ENCODE measurements at regions not wholly inside any gene's neighbourhood (a gene's known extent, or its start where the extent isn't known, plus 50 kb on each side); places are given as distances from the start of the nearest gene placed in this dataset.
"Not testable (repeated sequence)": the region's sequence is repeated elsewhere in the genome, so short reads cannot be mapped to it uniquely, and the experiment has no call there.

DNA sequence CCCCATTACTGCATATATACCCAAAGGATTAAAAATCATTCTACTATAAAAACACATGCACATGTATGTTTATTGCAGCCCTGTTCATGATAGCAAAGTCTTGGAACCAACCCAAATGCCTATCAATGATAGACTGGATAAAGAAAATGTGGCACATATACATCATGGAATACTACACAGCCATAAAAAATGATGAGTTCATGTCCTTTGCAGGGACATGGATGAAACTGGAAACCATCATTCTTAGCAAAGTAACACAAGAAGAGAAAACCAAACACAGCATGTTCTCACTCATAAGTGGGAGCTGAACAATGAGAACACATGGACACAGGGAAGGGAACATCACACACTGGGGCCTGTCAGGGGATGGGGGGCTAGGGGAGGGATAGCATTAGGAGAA, 180.0 kb upstream of the TENT5A start:
- H3K4me1 Mint-ChIP-seq; H3K36me3 Mint-ChIP-seq (ENCODE audit: low read depth); H3K27me3 Mint-ChIP-seq; H3K4me3 Mint-ChIP-seq; H3K27ac Mint-ChIP-seq; H3K9me3 Mint-ChIP-seq; CTCF ChIA-PET; DNase-seq; POLR2A ChIA-PET: not testable (repeated sequence)

DNA sequence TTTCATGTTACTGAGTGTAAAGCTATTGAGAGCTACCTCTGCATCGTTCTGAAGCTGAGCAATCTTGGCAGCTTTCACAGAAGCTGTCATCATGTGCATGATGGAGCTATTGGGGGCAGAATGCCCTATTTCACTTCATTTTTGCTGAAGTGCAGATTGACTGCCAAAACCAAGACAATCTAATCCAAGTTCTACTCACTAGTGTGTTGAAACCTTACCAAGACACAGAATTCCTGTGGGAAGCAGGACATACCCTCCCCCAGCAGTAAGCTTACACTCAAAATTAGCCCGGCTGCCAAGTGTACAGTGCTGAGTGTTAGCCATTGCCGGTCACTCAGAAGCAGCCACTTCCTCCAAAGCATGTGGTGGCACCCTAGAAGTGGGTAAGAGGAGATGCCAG, 177.3 kb upstream of the TENT5A start:
- POLR2A ChIA-PET: no interaction called here
- Mint-ChIP-seq H3K4me1 (no peaks in the 10 kb centered on the region), H3K4me3 (no peak overlapping the region), H3K27ac (no peak overlapping the region), H3K9me3 (peaks cover 2% of the 10 kb centered on the region), H3K27me3 (no peaks in the 10 kb centered on the region), H3K36me3 (ENCODE audit: low read depth) (no peaks in the 10 kb centered on the region)
- CTCF ChIA-PET: no interaction called here
- DNase-seq: no peak

DNA sequence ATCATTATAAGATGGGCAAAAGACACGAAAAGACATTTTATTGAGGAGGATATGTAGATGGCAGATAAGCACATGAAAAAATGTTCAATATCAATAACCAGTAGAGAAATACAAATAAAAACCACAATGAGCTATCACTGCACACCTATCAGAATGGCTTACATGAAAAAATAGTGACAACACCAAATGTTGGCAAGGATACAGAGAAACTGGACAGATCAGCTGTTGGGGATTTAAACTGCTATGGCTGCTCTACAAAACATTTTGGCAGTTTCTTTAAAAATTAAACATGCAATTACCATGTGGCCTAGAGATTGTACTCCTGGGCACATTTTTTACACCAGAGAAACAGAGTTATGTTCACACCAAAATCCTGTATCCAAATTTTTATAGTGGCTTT, 172.7 kb upstream of the TENT5A start:
- H3K4me3 Mint-ChIP-seq: no peak overlapping the region
- ChIA-PET CTCF (no interaction called here), POLR2A (no interaction called here)
- H3K27me3 Mint-ChIP-seq: no peaks in the 10 kb centered on the region
- no peaks in the 10 kb centered on the region for H3K36me3 Mint-ChIP-seq (ENCODE audit: low read depth)
- no peaks in the 10 kb centered on the region for H3K9me3 Mint-ChIP-seq
- no peaks in the 10 kb centered on the region for H3K4me1 Mint-ChIP-seq
- no peak overlapping the region for H3K27ac Mint-ChIP-seq
- no peak for DNase-seq

DNA sequence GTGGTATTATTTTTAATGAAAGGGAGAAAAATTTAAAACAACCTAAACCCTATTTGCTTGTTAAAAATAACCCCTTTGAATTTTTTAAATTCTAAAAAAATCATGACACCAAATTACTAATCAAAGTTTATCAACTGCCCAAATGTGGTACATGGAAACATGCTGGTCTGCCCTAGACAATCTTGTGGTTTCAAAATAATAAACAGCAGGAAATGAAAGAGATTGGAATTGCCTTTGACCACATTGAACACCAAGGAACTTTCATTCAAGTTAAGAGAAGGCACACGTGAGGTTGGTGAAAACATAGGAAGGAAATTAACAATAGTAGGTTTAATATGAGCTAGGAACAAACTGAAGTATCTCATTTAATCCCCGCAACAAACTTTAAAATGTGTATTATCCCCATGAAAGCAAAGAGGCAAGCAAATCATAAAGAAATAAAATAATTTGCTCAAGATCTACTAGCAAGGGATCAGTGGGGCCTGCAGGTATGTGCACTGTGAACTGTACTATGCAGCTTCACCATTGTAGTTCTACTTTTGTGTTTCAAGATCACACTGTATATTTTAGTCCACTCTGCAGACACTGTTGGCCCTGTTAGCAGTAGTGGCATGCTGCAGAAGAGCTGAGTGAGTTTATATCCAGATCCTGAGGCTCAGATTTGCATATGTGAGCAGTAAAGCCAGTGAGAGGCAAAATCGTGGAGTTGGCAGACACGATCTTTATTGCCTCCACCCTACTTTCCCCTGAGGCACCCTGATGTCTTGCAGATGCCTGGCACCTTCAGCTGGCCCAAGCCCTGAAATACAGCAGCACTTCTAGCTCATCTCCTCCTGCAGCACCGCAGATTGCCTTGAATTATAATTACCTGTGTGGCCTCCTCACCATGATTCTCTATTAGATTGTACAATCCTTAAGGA, 157.8 kb upstream of the TENT5A start:
- Mint-ChIP-seq H3K9me3 (no peaks in the 10 kb centered on the region), H3K27me3 (no peaks in the 10 kb centered on the region), H3K27ac (no peak overlapping the region), H3K4me3 (no peak overlapping the region), H3K4me1 (no peaks in the 10 kb centered on the region), H3K36me3 (ENCODE audit: low read depth) (no peaks in the 10 kb centered on the region)
- CTCF ChIA-PET: no interaction called here
- no peak for DNase-seq
- POLR2A ChIA-PET: no interaction called here

DNA sequence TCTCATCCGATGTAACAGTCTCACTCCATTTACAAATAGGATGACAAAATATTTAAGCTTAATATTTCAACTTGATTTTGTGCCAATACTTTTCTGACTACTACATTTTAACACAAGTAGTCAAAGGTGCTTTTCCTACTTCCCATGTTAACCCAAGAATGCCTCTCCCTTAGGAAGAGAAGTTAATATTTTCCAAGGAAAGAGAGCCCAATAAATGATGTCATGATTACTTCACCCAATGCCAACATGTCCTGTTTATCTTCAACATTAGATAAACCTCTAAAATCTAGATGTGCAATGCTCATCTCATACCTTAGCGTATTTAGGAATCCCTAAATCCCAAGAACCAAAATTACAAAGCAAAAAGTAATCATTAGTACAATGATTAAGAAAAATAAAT, 156.7 kb upstream of the TENT5A start:
- Mint-ChIP-seq H3K27me3 (no peaks in the 10 kb centered on the region), H3K27ac (no peak overlapping the region), H3K4me1 (no peaks in the 10 kb centered on the region), H3K9me3 (no peaks in the 10 kb centered on the region), H3K4me3 (no peak overlapping the region), H3K36me3 (ENCODE audit: low read depth) (no peaks in the 10 kb centered on the region)
- no peak for DNase-seq
- CTCF ChIA-PET: no interaction called here
- POLR2A ChIA-PET: no interaction called here

DNA sequence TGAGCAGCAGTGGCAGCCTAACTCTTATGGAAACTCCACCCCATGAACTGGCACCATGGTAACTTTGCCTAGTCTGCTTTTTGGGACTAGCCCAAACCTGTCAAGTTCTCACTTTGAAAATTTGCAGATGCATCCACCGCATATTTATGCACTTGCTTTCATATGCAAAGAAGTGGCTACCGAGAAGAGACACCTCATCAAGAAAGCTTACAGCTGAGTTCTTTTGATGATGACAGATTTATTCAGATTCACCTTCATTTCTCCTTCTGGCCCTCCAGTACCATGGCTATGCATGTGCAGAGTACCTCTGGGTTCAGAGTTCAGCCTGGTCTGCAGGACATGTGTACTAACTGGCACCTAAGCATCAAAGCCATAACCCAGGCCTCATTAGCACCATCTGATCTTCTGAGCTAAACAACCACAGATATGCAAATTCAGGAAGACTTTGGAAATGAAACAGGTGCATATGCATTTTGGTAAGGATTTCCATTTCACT, 154.3 kb upstream of the TENT5A start:
- CTCF ChIA-PET: no interaction called here
- no peaks in the 10 kb centered on the region for H3K4me1 Mint-ChIP-seq

DNA sequence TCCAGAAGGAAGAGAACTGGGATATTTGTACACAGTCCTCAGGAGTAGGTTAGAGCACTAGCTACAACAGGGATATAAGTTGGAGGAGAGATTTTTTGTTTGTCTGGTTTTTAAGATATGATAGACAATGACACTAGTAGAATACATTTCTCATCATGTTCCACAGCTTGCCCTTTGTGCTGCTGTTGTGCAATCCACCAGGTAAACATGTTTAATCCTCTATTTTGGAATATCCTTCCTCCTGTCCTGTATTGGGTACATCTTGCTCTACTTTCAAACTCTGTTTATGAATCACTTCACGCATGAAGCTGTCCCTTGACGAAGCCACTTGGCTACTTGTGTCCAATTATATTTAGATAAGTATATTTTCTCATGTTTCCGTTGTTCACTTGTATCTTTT, 153.6 kb upstream of the TENT5A start:
- POLR2A ChIA-PET: no interaction called here
- Mint-ChIP-seq H3K4me1 (no peaks in the 10 kb centered on the region), H3K27ac (no peak overlapping the region), H3K27me3 (no peaks in the 10 kb centered on the region), H3K36me3 (ENCODE audit: low read depth) (no peaks in the 10 kb centered on the region), H3K9me3 (no peaks in the 10 kb centered on the region), H3K4me3 (no peak overlapping the region)
- no peak for DNase-seq
- CTCF ChIA-PET: no interaction called here

More for the DNA sequence above, 154.3 kb upstream of the TENT5A start:
- H3K9me3 Mint-ChIP-seq: no peaks in the 10 kb centered on the region
- no peaks in the 10 kb centered on the region for H3K27me3 Mint-ChIP-seq
- H3K36me3 Mint-ChIP-seq (ENCODE audit: low read depth): no peaks in the 10 kb centered on the region
- no peak for DNase-seq
- no peak overlapping the region for H3K4me3 Mint-ChIP-seq
- POLR2A ChIA-PET: no interaction called here
- H3K27ac Mint-ChIP-seq: no peak overlapping the region

DNA sequence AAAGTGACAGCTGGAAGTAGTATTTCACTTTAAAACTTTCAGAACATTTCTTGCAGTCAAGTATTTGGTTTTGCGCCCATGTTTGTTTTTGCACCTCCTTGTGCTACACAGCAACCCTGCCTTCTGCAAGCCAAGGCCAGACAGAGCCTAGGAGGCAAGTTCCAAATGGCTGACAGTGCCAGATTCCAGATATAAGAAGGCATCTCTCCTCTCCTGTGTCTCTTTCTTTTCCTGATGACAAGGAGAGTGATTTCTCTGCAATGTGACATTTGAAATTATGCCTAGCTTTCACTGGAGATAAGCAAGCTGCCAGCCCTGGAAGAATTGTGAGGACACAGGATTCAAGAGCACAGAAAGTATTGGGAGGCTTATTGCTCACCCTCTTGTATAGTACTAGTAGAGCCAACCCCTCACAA, 149.1 kb upstream of the TENT5A start:
- ChIA-PET POLR2A (no interaction called here), CTCF (no interaction called here)
- Mint-ChIP-seq H3K9me3 (no peaks in the 10 kb centered on the region), H3K4me1 (no peaks in the 10 kb centered on the region), H3K27me3 (no peaks in the 10 kb centered on the region), H3K36me3 (ENCODE audit: low read depth) (no peaks in the 10 kb centered on the region), H3K27ac (no peak overlapping the region), H3K4me3 (no peak overlapping the region)
- DNase-seq: no peak

DNA sequence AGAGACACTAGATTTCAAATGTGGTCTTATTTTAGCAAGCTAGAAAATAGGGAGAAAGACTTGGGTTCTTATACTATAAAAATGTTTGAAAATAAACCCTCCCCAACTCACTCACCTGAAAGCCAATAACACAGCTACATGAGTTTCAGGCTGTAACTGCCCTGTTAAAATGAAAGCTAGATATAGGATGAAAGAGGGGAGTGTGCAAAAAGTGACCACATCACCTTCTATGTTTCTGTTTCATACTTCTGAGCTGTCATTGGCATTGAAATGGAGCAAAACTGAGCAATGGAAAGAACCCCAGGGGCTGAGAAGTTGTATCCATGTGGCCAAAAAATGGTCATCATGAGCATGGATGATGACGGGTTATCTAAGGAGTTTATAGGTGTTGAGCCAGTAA, 148.1 kb upstream of the TENT5A start:
- Mint-ChIP-seq H3K4me1 (no peaks in the 10 kb centered on the region), H3K4me3 (no peak overlapping the region), H3K36me3 (ENCODE audit: low read depth) (no peaks in the 10 kb centered on the region), H3K9me3 (no peaks in the 10 kb centered on the region), H3K27me3 (no peaks in the 10 kb centered on the region), H3K27ac (no peak overlapping the region)
- ChIA-PET CTCF (no interaction called here), POLR2A (no interaction called here)
- no peak for DNase-seq

DNA sequence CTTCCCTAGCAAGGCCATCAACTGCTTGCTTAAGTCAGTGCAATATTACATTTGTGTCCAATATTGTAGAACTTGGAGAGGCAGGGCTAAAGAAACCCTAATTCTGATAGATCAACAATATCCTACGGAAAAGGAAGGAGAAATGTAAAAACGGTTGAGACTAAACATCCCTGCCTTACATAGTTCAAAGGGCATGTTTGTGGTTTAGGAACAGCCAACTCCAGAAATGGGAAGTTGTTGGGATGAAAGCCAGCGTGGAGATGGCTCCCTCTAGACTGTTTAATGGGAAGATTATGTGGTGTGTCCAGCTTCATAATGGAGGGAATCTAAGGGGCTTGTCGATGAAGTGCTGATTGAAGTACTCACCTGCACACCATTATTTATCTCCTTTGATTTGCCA, 145.3 kb upstream of the TENT5A start:
- H3K27ac Mint-ChIP-seq: no peak overlapping the region
- no peaks in the 10 kb centered on the region for H3K27me3 Mint-ChIP-seq
- CTCF ChIA-PET: no interaction called here
- H3K36me3 Mint-ChIP-seq (ENCODE audit: low read depth): no peaks in the 10 kb centered on the region
- POLR2A ChIA-PET: no interaction called here
- H3K4me3 Mint-ChIP-seq: no peak overlapping the region
- H3K4me1 Mint-ChIP-seq: no peaks in the 10 kb centered on the region
- DNase-seq: no peak
- no peaks in the 10 kb centered on the region for H3K9me3 Mint-ChIP-seq

DNA sequence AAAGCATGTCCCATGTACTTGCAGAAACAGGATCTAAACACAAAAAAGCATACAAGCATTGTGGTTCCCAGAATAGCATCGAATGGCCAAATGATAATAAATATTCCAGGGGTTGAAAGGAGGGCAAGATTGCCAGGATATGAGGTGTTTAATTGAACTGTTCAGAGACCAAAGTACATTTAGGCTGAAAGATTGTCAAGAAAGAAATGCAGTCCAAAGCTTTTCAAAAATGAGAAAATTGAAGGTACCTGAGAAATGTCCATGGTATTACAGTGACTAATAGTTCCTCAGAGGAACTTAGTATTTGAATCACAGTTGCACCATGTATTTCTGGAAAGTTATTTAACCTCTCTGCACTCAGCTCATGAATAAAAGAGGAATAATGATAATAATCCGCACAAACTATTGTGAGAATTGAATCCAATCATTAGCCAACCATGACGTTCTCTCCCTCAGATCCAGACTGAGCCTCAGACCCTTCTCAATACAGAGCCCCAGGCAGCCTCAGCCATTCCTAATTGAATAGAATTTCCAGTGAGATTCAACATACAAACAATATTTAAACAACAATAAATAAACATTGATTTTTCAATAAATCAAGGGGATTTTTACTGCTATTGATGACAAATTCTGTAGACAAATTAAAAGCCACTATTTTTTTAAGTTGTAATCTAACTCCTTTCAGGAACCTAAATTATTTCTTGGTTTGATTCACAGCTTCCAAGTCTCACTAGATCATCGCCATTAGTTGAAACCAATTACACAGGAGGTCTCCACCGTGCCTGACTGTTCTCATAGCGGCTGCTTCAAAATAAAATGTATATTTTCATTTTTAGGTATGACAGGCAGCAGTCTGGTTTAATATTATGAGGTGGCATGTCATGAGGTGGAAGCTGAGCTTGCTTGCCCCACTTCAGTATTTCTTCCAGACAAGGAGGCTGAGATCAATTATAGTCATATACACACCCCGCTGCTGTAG, 144.3 kb upstream of the TENT5A start:
- no peak for DNase-seq
- H3K27ac Mint-ChIP-seq: no peak overlapping the region
- POLR2A ChIA-PET: no interaction called here
- H3K4me1 Mint-ChIP-seq: no peaks in the 10 kb centered on the region
- no peaks in the 10 kb centered on the region for H3K9me3 Mint-ChIP-seq
- H3K36me3 Mint-ChIP-seq (ENCODE audit: low read depth): no peaks in the 10 kb centered on the region
- no peaks in the 10 kb centered on the region for H3K27me3 Mint-ChIP-seq
- no peak overlapping the region for H3K4me3 Mint-ChIP-seq
- CTCF ChIA-PET: no interaction called here

DNA sequence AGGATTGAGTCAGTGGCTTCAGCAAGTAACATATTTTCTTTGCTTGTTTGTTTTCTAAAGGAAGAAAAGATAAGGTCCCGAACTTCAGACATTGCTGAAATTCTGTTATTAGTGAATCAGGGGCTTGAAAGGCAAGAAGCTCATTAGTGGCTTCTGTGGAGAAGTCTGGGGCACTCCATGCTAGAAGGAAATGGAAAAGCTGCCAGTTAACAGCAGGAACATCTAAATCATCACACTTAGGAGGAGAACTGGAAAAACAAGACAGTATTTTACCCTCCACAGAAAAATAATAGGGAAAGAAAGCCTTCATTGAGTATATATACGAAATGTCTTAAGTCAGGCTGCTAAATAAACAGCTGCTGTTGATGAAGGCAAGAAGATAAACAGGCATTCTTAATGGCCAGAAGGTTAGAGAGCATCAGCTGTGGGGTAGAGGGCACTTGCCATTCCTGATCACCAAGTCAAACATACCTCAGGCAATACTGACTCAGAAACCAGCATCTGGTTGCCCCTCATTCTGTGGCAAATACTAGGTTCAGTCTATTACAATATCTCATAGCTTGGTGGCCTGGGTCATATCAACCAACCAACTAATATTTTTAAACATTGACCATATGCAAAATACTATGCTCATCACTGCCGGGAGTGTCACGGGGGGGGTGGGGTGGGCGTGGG, 143.2 kb upstream of the TENT5A start:
- ChIA-PET POLR2A (no interaction called here), CTCF (no interaction called here)
- Mint-ChIP-seq H3K27ac (no peak overlapping the region), H3K4me1 (no peaks in the 10 kb centered on the region), H3K4me3 (no peak overlapping the region), H3K36me3 (ENCODE audit: low read depth) (no peaks in the 10 kb centered on the region), H3K27me3 (no peaks in the 10 kb centered on the region), H3K9me3 (no peaks in the 10 kb centered on the region)
- no peak for DNase-seq

DNA sequence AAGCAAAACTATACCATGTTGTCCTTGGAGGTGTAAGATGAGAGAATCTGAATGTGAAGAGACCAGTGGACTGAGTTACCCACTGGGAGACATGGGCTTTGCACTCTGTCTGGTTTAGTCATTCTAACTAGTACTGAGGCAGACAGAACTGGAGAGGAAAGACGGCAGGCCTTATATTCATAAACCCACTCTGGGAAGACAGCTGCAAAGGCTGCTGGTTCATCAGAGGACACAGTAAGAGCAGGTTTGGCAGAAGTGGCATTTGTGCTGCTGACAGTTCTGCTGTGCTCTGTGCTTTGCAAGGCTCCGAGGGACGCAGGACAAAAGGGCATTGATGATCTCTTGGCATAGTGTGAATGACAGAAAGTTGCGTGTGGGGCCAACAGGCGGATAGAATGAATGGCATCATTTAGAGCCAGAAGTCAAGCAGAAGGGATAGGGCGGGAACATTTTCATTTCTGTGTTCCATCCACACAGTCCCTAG, 142.3 kb upstream of the TENT5A start:
- H3K27me3 Mint-ChIP-seq: no peaks in the 10 kb centered on the region
- CTCF ChIA-PET: no interaction called here
- no peaks in the 10 kb centered on the region for H3K4me1 Mint-ChIP-seq
- no peak overlapping the region for H3K27ac Mint-ChIP-seq
- POLR2A ChIA-PET: no interaction called here
- H3K4me3 Mint-ChIP-seq: no peak overlapping the region
- no peak for DNase-seq
- H3K9me3 Mint-ChIP-seq: no peaks in the 10 kb centered on the region
- H3K36me3 Mint-ChIP-seq (ENCODE audit: low read depth): no peaks in the 10 kb centered on the region
